ENCODE measurements at regions not wholly inside any gene's neighbourhood (a gene's known extent, or its start where the extent isn't known, plus 50 kb on each side); places are given as distances from the start of the nearest gene placed in this dataset.

DNA sequence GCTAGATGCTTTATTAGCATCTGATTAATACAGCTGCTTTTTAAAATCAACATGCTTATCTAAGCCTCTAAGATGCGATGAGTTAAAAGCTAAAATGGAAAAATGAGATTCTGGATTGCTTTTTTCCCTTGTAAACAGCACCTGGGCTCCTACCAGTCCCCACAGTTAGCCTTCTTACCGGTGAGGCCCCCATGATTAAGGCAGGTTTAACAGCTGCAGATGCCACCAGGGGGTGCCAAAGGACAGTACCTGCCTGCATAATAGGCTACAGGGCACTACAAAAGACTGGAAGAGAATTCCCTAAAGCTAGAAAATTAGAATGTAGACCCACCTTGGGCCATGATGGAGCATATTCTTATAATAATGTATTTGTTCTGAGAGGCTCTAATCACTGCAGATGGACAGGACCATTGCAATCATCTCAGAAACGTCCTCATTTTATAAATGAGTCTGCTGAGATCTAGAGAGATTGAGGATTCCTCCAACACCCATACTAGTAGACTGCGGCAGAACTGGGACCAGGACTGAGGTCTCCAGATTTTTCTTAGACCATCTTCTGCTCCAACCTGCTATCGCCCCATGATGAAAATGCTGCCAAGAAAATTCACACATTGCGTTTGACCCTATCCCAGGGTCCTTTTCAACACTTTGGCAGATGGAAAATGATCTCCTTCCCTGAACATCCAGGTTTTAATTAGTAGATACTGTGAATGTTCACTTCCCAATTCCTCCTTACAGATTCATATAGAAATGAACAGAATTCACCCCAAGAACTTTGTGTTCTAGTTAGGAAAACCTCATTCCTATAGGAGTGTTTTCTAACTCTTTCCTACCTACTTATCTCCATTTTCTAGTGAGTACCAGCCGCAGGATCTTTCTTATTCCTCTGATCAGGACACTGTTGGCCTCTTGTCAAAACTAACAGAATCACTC, 148.8 kb downstream of the RPS12 start:
- Histone ChIP-seq H3K18ac (ENCODE audit: extremely low read depth, low read length) (no peak overlapping the region), H3K14ac (ENCODE audit: insufficient read length) (no peak overlapping the region), H3K23me2 (ENCODE audit: low read depth, low read length) (no peaks in the 10 kb centered on the region), H3K27ac (ENCODE audit: low read depth, low read length) (no peak overlapping the region), H4K8ac (ENCODE audit: extremely low read depth, insufficient read depth, low read length) (no peak overlapping the region), H3K79me2 (ENCODE audit: control insufficient read depth in 1 of 2, insufficient read depth in 2 of 2, low read length in 2 of 2) (no peaks in the 10 kb centered on the region), H2AK5ac (ENCODE audit: low read depth, low read length) (no peak overlapping the region), H3K4me1 (replicated peaks in 1 of 4; ENCODE audit: control insufficient read depth in 3 of 4, insufficient read depth in 4 of 4, low read length in 3 of 4) (peaks cover 0 to 5% (median under 1%) of the 10 kb centered on the region in 4 experiments; a peak in 2 of 7 replicates), H3K9ac (replicated peaks in 1 of 4; ENCODE audit: extremely low read depth in 1 of 4, low read depth in 3 of 4, low read length in 3 of 4) (no peak overlapping the region), H3K56ac (replicated peaks; ENCODE audit: insufficient read length, low read depth, low read length) (no peak overlapping the region), H2BK120ac (replicated peaks; ENCODE audit: low read depth, low read length) (no peak overlapping the region), H2AFZ (ENCODE audit: low read length) (peak overlapping the region; percentile 72; the same call in 1 of the 2 replicates), H3K23ac (ENCODE audit: insufficient read length) (no peak overlapping the region), H2BK12ac (ENCODE audit: low read depth, low read length) (no peak overlapping the region), H2BK20ac (ENCODE audit: low read length) (no peak overlapping the region), H3K79me1 (ENCODE audit: low read depth, low read length) (no peaks in the 10 kb centered on the region), H2BK15ac (ENCODE audit: low read length) (no peak overlapping the region), H3K27me3 (replicated peaks in 1 of 4; ENCODE audit: control insufficient read depth in 3 of 4, extremely low read depth in 1 of 4, insufficient read depth in 3 of 4, low read length in 3 of 4) (no peaks in the 10 kb centered on the region), H4K91ac (replicated peaks; ENCODE audit: insufficient read length, low read length) (no peak overlapping the region), H3K36me3 (ENCODE audit: control insufficient read depth in 2 of 4, insufficient read depth in 4 of 4, low read length in 3 of 4) (no peaks in the 10 kb centered on the region), H4K5ac (ENCODE audit: insufficient read length, low read depth, low read length) (no peak overlapping the region), H3K4me3 (ENCODE audit: extremely low read depth in 1 of 4, insufficient read depth in 2 of 4, low read depth in 3 of 4, low read length in 4 of 4) (no peak overlapping the region), H4K20me1 (replicated peaks in 1 of 2; ENCODE audit: control insufficient read depth in 1 of 2, insufficient read depth in 2 of 2, low read length in 2 of 2) (no peaks in the 10 kb centered on the region), H3K4ac (replicated peaks; ENCODE audit: insufficient read length, low read depth, low read length) (no peak overlapping the region), H3K4me2 (ENCODE audit: insufficient read depth in 1 of 2, low read depth in 2 of 2, low read length in 2 of 2) (no peak overlapping the region), H3K9me3 (ENCODE audit: insufficient read depth in 2 of 2, low read depth in 1 of 2, low read length in 1 of 2) (no peaks in the 10 kb centered on the region), H2BK5ac (ENCODE audit: low read depth, low read length) (no peak overlapping the region)
- ChIA-PET POLR2A (ENCODE audit: partially characterized antibody) (no interaction called here), CTCF (ENCODE audit: partially characterized antibody) (interaction anchor here (0.7 to 4.6 kb wide), 50 partner anchors 10 to 589 kb away, joined by 3 to 49 read pairs (median 4); no protein-coding TSS in a partner anchor)
- DNase-seq (ENCODE audit: low read depth in 1 of 2, low spot score in 2 of 2) (peak; percentile 66 to 91), FAIRE-seq (peak; percentile 78)
- WGBS, 2 experiments (ENCODE audit: extremely low coverage in 1 of 2, insufficient coverage in 1 of 2, insufficient read length in 1 of 2, insufficient replicate concordance in 2 of 2, low coverage in 1 of 2, low lambda C conversion rate in 2 of 2, missing lambda C conversion rate in 1 of 2): 62% methylated on average over 7 of the region's 7 CpGs; no CpG with 5 or more reads in 1 of the 2 experiments
- TF ChIP-seq CEBPB (IDR thresholded peaks at IDR 0.05; ENCODE audit: low read depth, low read length) (no peak), EZH2 (IDR thresholded peaks at IDR 0.05; ENCODE audit: low read depth, low read length, severe bottlenecking) (no peak), BRCA1 (IDR thresholded peaks at IDR 0.05; ENCODE audit: low read depth, low read length) (0 out of 2 replicates have a peak, but pooled peaks have one; percentile 20), YY1 (IDR thresholded peaks at IDR 0.05; ENCODE audit: low read depth, low read length) (peak; percentile 69; the same call in 1 of the 2 replicates), TBP (IDR thresholded peaks at IDR 0.05; ENCODE audit: low read depth, low read length) (no peak), RAD21 (IDR thresholded peaks at IDR 0.05 in 1 of 2, conservative IDR thresholded peaks at IDR 0.05 in 1 of 2; ENCODE audit: low read depth in 2 of 2, low read length in 2 of 2) (peak; percentile 94), TEAD4 (IDR thresholded peaks at IDR 0.05; ENCODE audit: low read depth, low read length) (peak; percentile 21; the same call in 1 of the 2 replicates), POLR2A (IDR thresholded peaks at IDR 0.05; ENCODE audit: control extremely low read depth in 1 of 2, low read depth in 2 of 2, low read length in 2 of 2) (no peak), SP2 (IDR thresholded peaks at IDR 0.05; ENCODE audit: low read length) (no peak)
- TF ChIP-seq, protein P1, sequence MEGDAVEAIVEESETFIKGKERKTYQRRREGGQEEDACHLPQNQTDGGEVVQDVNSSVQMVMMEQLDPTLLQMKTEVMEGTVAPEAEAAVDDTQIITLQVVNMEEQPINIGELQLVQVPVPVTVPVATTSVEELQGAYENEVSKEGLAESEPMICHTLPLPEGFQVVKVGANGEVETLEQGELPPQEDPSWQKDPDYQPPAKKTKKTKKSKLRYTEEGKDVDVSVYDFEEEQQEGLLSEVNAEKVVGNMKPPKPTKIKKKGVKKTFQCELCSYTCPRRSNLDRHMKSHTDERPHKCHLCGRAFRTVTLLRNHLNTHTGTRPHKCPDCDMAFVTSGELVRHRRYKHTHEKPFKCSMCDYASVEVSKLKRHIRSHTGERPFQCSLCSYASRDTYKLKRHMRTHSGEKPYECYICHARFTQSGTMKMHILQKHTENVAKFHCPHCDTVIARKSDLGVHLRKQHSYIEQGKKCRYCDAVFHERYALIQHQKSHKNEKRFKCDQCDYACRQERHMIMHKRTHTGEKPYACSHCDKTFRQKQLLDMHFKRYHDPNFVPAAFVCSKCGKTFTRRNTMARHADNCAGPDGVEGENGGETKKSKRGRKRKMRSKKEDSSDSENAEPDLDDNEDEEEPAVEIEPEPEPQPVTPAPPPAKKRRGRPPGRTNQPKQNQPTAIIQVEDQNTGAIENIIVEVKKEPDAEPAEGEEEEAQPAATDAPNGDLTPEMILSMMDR (IDR thresholded peaks at IDR 0.05; ENCODE audit: control extremely low read depth in 1 of 3, insufficient read depth in 1 of 3, low read depth in 1 of 3, low read length in 3 of 3): peak; percentile 72 to 88 (median 83)

All from H1 (cell line).